Middle frontal gyrus (tissue), 1 donor: ENCODE measurements at regions not wholly inside any gene's neighbourhood (a gene's known extent, or its start where the extent isn't known, plus 50 kb on each side); places are given as distances from the start of the nearest gene placed in this dataset.

Source experiments
- DNase-seq: peaks from one replicate; pipeline ENCODE4 v3.0.0-alpha.2; 2015; ENCODE audit warnings: low spot score; ENCODE audit errors: extremely low spot score

- no peak for DNase-seq
Measured at GRCh38 chr5:156232251-156232869, 94.6 kb upstream of the SGCD start.

- DNase-seq: no peak
Measured at GRCh38 chr5:156237361-156237760, 89.6 kb upstream of the SGCD start.

GRCh38 chr5:156239800-156240199 is 87.2 kb upstream of the SGCD start:
- no peak for DNase-seq

- no peak for DNase-seq
Measured at GRCh38 chr5:156240414-156240813, 86.5 kb upstream of the SGCD start.

GRCh38 chr5:156241266-156241665 is 85.7 kb upstream of the SGCD start:
- DNase-seq: no peak

GRCh38 chr5:156245895-156246294 is 81.1 kb upstream of the SGCD start:
- DNase-seq: no peak

- DNase-seq: no peak
Measured at GRCh38 chr5:156251076-156251475, 75.9 kb upstream of the SGCD start.

GRCh38 chr5:156253130-156253529 is 73.8 kb upstream of the SGCD start:
- DNase-seq: no peak

- DNase-seq: no peak
Measured at GRCh38 chr5:156254196-156254595, 72.8 kb upstream of the SGCD start.

- DNase-seq: no peak
Measured at GRCh38 chr5:156256642-156257041, 70.3 kb upstream of the SGCD start.

- no peak for DNase-seq
Measured at GRCh38 chr5:156258934-156259333, 68.0 kb upstream of the SGCD start.

GRCh38 chr5:156259618-156260017 is 67.3 kb upstream of the SGCD start:
- no peak for DNase-seq

GRCh38 chr5:156261275-156261939 is 65.6 kb upstream of the SGCD start:
- DNase-seq: no peak

GRCh38 chr5:156271569-156271968 is 55.4 kb upstream of the SGCD start:
- DNase-seq: no peak

GRCh38 chr5:156272139-156272538 is 54.8 kb upstream of the SGCD start:
- no peak for DNase-seq

GRCh38 chr5:156273325-156273724 is 53.6 kb upstream of the SGCD start:
- no peak for DNase-seq

- no peak for DNase-seq
Measured at GRCh38 chr5:156274453-156274852, 52.5 kb upstream of the SGCD start.
